ENCODE measurements at regions not wholly inside any gene's neighbourhood (a gene's known extent, or its start where the extent isn't known, plus 50 kb on each side); places are given as distances from the start of the nearest gene placed in this dataset.

DNA sequence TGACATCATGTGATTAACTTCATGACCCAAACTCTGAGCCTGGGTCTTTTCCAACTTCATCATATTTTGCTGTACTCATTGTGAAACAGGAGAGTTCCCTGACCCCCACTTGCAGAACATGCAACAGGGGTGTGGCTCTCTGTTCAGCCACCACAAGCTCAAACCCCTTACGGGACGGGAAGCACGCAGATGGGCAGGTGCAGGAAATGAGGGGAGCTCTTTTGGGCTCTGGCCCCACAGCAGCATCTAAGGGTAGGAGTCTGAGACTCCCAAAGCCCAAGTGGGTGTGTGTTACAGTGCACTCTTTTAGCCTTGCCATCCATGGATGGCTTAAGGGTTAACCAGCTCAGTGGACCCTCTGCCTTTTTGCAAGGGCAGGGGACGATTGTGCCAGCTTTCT, 599.5 kb upstream of the SMIM31 start:
- TF ChIP-seq, protein P1, sequence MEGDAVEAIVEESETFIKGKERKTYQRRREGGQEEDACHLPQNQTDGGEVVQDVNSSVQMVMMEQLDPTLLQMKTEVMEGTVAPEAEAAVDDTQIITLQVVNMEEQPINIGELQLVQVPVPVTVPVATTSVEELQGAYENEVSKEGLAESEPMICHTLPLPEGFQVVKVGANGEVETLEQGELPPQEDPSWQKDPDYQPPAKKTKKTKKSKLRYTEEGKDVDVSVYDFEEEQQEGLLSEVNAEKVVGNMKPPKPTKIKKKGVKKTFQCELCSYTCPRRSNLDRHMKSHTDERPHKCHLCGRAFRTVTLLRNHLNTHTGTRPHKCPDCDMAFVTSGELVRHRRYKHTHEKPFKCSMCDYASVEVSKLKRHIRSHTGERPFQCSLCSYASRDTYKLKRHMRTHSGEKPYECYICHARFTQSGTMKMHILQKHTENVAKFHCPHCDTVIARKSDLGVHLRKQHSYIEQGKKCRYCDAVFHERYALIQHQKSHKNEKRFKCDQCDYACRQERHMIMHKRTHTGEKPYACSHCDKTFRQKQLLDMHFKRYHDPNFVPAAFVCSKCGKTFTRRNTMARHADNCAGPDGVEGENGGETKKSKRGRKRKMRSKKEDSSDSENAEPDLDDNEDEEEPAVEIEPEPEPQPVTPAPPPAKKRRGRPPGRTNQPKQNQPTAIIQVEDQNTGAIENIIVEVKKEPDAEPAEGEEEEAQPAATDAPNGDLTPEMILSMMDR (IDR thresholded peaks at IDR 0.05; ENCODE audit: insufficient read depth, low read depth, low read length) = no peak
- H3K4me3 ChIP-seq (ENCODE audit: low read depth, low read length) = no peak overlapping the region
- DNase-seq (ENCODE audit: low read depth) = no peak

- DNase-seq (ENCODE audit: low read depth) = no peak
- no peak overlapping the region for H3K4me3 ChIP-seq (ENCODE audit: low read depth, low read length)
- TF ChIP-seq, protein P1 (IDR thresholded peaks at IDR 0.05; ENCODE audit: insufficient read depth, low read depth, low read length) = no peak
These were observed 584.3 kb upstream of the SMIM31 start for GRCh38 chr4:164169591-164169990.

- DNase-seq (ENCODE audit: low read depth) = no peak
- no peak overlapping the region for H3K4me3 ChIP-seq (ENCODE audit: low read depth, low read length)
- TF ChIP-seq, protein P1 (IDR thresholded peaks at IDR 0.05; ENCODE audit: insufficient read depth, low read depth, low read length) = no peak
These were observed 576.8 kb upstream of the SMIM31 start for GRCh38 chr4:164177153-164177552.

DNA sequence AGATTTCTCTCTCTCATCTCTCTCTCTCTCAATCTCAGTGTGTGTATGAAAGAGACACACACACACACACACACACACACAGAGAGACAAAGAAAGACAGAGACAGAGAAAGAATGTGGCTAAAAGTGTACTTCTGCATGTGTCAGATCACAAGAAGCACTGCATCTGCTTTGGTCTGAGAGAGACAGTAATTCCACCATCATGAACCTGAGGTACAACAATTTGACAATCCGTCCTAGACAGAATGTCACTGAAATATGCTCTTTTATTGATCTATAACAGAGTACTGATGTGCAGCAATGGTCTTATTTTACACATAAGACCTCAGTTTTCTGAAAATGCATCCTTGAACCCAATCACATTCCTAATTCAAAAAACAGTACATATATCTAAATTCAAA, 576.2 kb upstream of the SMIM31 start:
- TF ChIP-seq, protein P1 (IDR thresholded peaks at IDR 0.05; ENCODE audit: insufficient read depth, low read depth, low read length) = no peak
- no peak for DNase-seq (ENCODE audit: low read depth)
- no peak overlapping the region for H3K4me3 ChIP-seq (ENCODE audit: low read depth, low read length)

GRCh38 chr4:164188236-164188635, 565.7 kb upstream of the SMIM31 start:
- H3K4me3 ChIP-seq (ENCODE audit: low read depth, low read length) = no peak overlapping the region
- DNase-seq (ENCODE audit: low read depth) = no peak
- TF ChIP-seq, protein P1 (IDR thresholded peaks at IDR 0.05; ENCODE audit: insufficient read depth, low read depth, low read length) = no peak

- DNase-seq (ENCODE audit: low read depth) = no peak
- TF ChIP-seq, protein P1 (IDR thresholded peaks at IDR 0.05; ENCODE audit: insufficient read depth, low read depth, low read length) = no peak
These were observed 561.1 kb upstream of the SMIM31 start for GRCh38 chr4:164192844-164193243.

DNA sequence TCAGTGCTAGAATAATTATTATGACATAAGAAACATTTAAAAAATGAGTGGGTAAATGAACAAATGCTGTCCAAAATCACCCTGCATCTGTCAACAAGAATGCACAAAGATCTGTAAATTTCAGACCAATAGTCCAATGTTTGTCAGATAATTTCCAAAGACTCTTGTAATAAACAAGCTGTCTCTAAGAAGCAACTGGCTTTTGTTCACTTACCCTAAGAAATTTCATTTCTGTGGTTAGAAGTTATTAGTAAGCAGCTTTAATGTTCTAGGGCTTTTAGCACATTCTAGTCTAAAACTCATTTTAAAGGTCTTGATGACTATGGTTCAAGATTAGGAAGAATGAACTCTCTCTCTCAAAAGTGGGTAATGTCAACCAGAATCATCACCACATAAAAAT, 560.3 kb upstream of the SMIM31 start:
- no peak for DNase-seq (ENCODE audit: low read depth)
- H3K4me3 ChIP-seq (ENCODE audit: low read depth, low read length) = no peak overlapping the region
- TF ChIP-seq, protein P1 (IDR thresholded peaks at IDR 0.05; ENCODE audit: insufficient read depth, low read depth, low read length) = no peak

More at GRCh38 chr4:164192844-164193243, 561.1 kb upstream of the SMIM31 start:
- H3K4me3 ChIP-seq (ENCODE audit: low read depth, low read length) = no peak overlapping the region

All from fibroblast of villous mesenchyme (primary cell).